ENCODE measurements at regions not wholly inside any gene's neighbourhood (a gene's known extent, or its start where the extent isn't known, plus 50 kb on each side); places are given as distances from the start of the nearest gene placed in this dataset.

DNA sequence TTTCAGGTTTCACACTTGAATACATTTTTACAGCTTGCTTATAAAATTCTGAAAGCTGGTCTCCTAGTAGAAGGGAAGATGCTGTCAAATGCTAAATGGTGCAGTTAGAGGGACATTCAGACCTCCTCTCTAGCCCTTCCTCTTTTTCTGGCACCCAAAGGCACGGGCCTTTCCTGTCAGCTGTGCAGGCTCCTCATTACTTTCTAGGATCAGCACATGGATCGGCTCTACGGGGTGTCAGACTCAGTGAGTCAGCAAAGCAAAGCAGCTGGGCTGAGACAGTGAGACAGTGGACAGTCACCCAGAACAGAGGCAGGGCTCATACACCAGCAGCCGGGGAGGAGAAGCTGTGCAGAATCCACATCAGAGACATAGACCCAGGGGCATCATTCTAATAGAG is 80.0 kb upstream of the TNC start:
- no peak overlapping the region for H3K9ac ChIP-seq (ENCODE audit: low read depth, low read length, poor library complexity, severe bottlenecking)
- H3K9me2 ChIP-seq (replicated peaks; ENCODE audit: low read depth, low read length), result no peaks in the 10 kb centered on the region
- H3K36me3 ChIP-seq (ENCODE audit: insufficient read depth, low read length), result no peaks in the 10 kb centered on the region
- H3K27me3 ChIP-seq (ENCODE audit: insufficient read depth, low read length, poor library complexity, severe bottlenecking), result no peaks in the 10 kb centered on the region
- no peaks in the 10 kb centered on the region for H3K79me2 ChIP-seq (ENCODE audit: insufficient read depth, low read length)
- H3K4me3 ChIP-seq (ENCODE audit: low read length, poor library complexity, severe bottlenecking), result no peak overlapping the region
- H3K4me2 ChIP-seq (ENCODE audit: low read depth, low read length, poor library complexity, severe bottlenecking), result no peak overlapping the region
- no peaks in the 10 kb centered on the region for H4K20me1 ChIP-seq (ENCODE audit: insufficient read depth, low read length, poor library complexity, severe bottlenecking)
- no peaks in the 10 kb centered on the region for H3K4me1 ChIP-seq (ENCODE audit: insufficient read depth, low read length, poor library complexity, severe bottlenecking)
- H3K9me3 ChIP-seq (ENCODE audit: insufficient read depth, low read depth, low read length), result 0 out of 2 replicates have a peak, but pooled peaks cover 3% of the 10 kb centered on the region
- TF ChIP-seq, protein P1, sequence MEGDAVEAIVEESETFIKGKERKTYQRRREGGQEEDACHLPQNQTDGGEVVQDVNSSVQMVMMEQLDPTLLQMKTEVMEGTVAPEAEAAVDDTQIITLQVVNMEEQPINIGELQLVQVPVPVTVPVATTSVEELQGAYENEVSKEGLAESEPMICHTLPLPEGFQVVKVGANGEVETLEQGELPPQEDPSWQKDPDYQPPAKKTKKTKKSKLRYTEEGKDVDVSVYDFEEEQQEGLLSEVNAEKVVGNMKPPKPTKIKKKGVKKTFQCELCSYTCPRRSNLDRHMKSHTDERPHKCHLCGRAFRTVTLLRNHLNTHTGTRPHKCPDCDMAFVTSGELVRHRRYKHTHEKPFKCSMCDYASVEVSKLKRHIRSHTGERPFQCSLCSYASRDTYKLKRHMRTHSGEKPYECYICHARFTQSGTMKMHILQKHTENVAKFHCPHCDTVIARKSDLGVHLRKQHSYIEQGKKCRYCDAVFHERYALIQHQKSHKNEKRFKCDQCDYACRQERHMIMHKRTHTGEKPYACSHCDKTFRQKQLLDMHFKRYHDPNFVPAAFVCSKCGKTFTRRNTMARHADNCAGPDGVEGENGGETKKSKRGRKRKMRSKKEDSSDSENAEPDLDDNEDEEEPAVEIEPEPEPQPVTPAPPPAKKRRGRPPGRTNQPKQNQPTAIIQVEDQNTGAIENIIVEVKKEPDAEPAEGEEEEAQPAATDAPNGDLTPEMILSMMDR (conservative IDR thresholded peaks at IDR 0.05; ENCODE audit: low read length), result no peak
- TF ChIP-seq EZH2phosphoT487 (IDR thresholded peaks at IDR 0.05; ENCODE audit: borderline replicate concordance), result no peak
- no peaks in the 10 kb centered on the region for H3F3A ChIP-seq (ENCODE audit: low read depth)
- H2AFZ ChIP-seq (ENCODE audit: low read length), result no peak overlapping the region

- H3K36me3 ChIP-seq (ENCODE audit: insufficient read depth, low read length), result no peaks in the 10 kb centered on the region
- no peaks in the 10 kb centered on the region for H3K9me3 ChIP-seq (ENCODE audit: insufficient read depth, low read depth, low read length)
- no peaks in the 10 kb centered on the region for H3K9me2 ChIP-seq (replicated peaks; ENCODE audit: low read depth, low read length)
- no peak overlapping the region for H2AFZ ChIP-seq (ENCODE audit: low read length)
- no peaks in the 10 kb centered on the region for H3F3A ChIP-seq (ENCODE audit: low read depth)
- TF ChIP-seq, protein P1 (conservative IDR thresholded peaks at IDR 0.05; ENCODE audit: low read length), result no peak
- no peaks in the 10 kb centered on the region for H3K79me2 ChIP-seq (ENCODE audit: insufficient read depth, low read length)
- H3K4me3 ChIP-seq (ENCODE audit: low read length, poor library complexity, severe bottlenecking), result no peak overlapping the region
- H3K9ac ChIP-seq (ENCODE audit: low read depth, low read length, poor library complexity, severe bottlenecking), result no peak overlapping the region
- H4K20me1 ChIP-seq (ENCODE audit: insufficient read depth, low read length, poor library complexity, severe bottlenecking), result no peaks in the 10 kb centered on the region
- no peaks in the 10 kb centered on the region for H3K4me1 ChIP-seq (ENCODE audit: insufficient read depth, low read length, poor library complexity, severe bottlenecking)
- no peak overlapping the region for H3K4me2 ChIP-seq (ENCODE audit: low read depth, low read length, poor library complexity, severe bottlenecking)
- no peaks in the 10 kb centered on the region for H3K27me3 ChIP-seq (ENCODE audit: insufficient read depth, low read length, poor library complexity, severe bottlenecking)
Observed at GRCh38 chr9:115200711-115201505, 83.0 kb upstream of the TNC start.

DNA sequence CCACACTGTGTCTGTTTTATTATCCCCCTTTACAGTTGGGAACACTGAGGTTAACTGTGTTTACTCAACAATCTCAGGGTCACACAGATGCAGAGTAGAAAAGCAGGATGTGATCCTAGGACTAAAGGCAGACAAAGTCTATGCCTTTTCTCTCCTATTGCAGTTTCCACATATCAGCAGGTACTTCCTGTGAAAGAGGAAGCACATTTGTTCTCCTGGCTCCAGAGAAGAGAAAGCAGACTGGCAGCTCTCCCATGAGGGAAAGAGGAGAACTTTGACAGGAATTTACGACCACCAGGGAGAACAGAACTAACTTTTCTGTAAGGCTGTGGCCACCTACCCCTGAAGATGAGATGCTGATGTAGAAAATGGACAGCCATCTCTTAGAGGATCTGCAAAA is 84.2 kb upstream of the TNC start:
- no peaks in the 10 kb centered on the region for H3K36me3 ChIP-seq (ENCODE audit: insufficient read depth, low read length)
- H3K9me2 ChIP-seq (replicated peaks; ENCODE audit: low read depth, low read length), result no peaks in the 10 kb centered on the region
- TF ChIP-seq, protein P1 (conservative IDR thresholded peaks at IDR 0.05; ENCODE audit: low read length), result no peak
- TF ChIP-seq EZH2phosphoT487 (IDR thresholded peaks at IDR 0.05; ENCODE audit: borderline replicate concordance), result no peak
- H3K4me2 ChIP-seq (ENCODE audit: low read depth, low read length, poor library complexity, severe bottlenecking), result no peak overlapping the region
- no peaks in the 10 kb centered on the region for H3K27me3 ChIP-seq (ENCODE audit: insufficient read depth, low read length, poor library complexity, severe bottlenecking)
- no peak overlapping the region for H3K4me3 ChIP-seq (ENCODE audit: low read length, poor library complexity, severe bottlenecking)
- no peaks in the 10 kb centered on the region for H3K9me3 ChIP-seq (ENCODE audit: insufficient read depth, low read depth, low read length)
- H2AFZ ChIP-seq (ENCODE audit: low read length), result no peak overlapping the region
- no peaks in the 10 kb centered on the region for H4K20me1 ChIP-seq (ENCODE audit: insufficient read depth, low read length, poor library complexity, severe bottlenecking)
- no peaks in the 10 kb centered on the region for H3F3A ChIP-seq (ENCODE audit: low read depth)
- no peak overlapping the region for H3K9ac ChIP-seq (ENCODE audit: low read depth, low read length, poor library complexity, severe bottlenecking)
- no peaks in the 10 kb centered on the region for H3K4me1 ChIP-seq (ENCODE audit: insufficient read depth, low read length, poor library complexity, severe bottlenecking)
- H3K79me2 ChIP-seq (ENCODE audit: insufficient read depth, low read length), result no peaks in the 10 kb centered on the region

All from Loucy (cell line).